Naive thymus-derived CD8-positive, alpha-beta T cell (primary cell): ENCODE measurements at regions not wholly inside any gene's neighbourhood (a gene's known extent, or its start where the extent isn't known, plus 50 kb on each side); places are given as distances from the start of the nearest gene placed in this dataset.

Source experiments
- ATAC-seq, 2 donors: fragments of 150-1000 bp; cut with Tn5 transposase in 1 of 2; sonication (Bioruptor Pico), chemical (Tn5 transposase) in 1 of 2; 1 replicate in 1 of 2; 2 replicates in 1 of 2; pipeline ENCODE4 v1.10.0; 2021; ENCODE audit warnings: mild to moderate bottlenecking in 2 of 2, moderate library complexity in 2 of 2
- POLR2A ChIA-PET: fragments of 350-600 bp; sonication (Branson Sonifier 250); formaldehyde crosslinking; loops from one replicate; lab custom pipeline; 2021; ENCODE audit warnings: antibody characterized with exemption; lab: Charles Lee
- DNase-seq, 10 donors: peaks; one replicate each; pipeline versions ENCODE4 v3.0.0 to v3.0.0-alpha.2; 2020 to 2022
- H3K27ac Mint-ChIP-seq, 10 donors: one replicate each; pipeline ENCODE4 v1.8.0; 2020 to 2022; ENCODE audit warnings: mild to moderate bottlenecking in 10 of 10, mixed read lengths in 10 of 10, moderate library complexity in 4 of 10, inconsistent platforms in 1 of 10
- H3K27me3 Mint-ChIP-seq, 5 donors: one replicate each; pipeline ENCODE4 v1.8.0; 2021 to 2022; ENCODE audit warnings: mixed read lengths in 5 of 5
- H3K36me3 Mint-ChIP-seq, 3 donors: one replicate each; pipeline ENCODE4 v1.8.0; 2020 to 2022; ENCODE audit warnings: mixed read lengths in 3 of 3, mild to moderate bottlenecking in 2 of 3, inconsistent platforms in 1 of 3
- H3K4me1 Mint-ChIP-seq, 4 donors: one replicate each; pipeline ENCODE4 v1.8.0; 2021 to 2022; ENCODE audit warnings: mixed read lengths in 4 of 4
- H3K4me3 Mint-ChIP-seq, 10 donors: one replicate each; pipeline ENCODE4 v1.8.0; 2020 to 2022; ENCODE audit warnings: mild to moderate bottlenecking in 10 of 10, mixed read lengths in 10 of 10, moderate library complexity in 6 of 10, inconsistent platforms in 1 of 10
- H3K9me3 Mint-ChIP-seq, 9 donors: one replicate each; pipeline ENCODE4 v1.8.0; 2020 to 2022; ENCODE audit warnings: mixed read lengths in 9 of 9, mild to moderate bottlenecking in 3 of 9, inconsistent platforms in 1 of 9, moderate library complexity in 1 of 9

DNA sequence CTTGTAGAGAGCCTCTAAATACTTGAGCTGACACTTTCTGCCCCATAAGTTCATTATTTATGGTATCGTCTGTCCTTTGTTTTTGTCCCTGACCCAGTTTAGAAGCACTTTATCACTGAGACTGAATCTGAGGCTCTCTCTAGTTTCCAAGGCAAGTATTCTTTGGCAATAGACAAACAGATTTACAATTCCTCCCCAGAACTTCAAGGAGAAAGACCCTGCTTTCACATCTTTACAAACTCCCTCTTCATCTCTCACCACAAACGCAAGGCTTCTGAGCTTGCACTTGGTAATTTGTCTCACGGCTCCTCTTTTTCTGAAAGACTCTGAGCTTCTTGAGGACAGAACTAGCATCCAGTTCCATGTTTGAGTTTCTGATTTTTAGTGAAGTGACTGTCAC is 49.8 kb upstream of the PARP11 start:
- Mint-ChIP-seq H3K36me3 (no peaks in the 10 kb centered on the region), H3K4me3 (no peak overlapping the region), H3K27ac (peak overlapping the region in 2 of 10 donors; percentile 13 to 29), H3K27me3 (no peaks in the 10 kb centered on the region), H3K9me3 (peaks cover 0 to 13% (median 0%) of the 10 kb centered on the region in 9 donors), H3K4me1 (peaks cover 20 to 38% (median 30%) of the 10 kb centered on the region in 4 donors)
- DNase-seq = no peak
- POLR2A ChIA-PET = interaction anchor here (1.3 kb wide), 1 partner anchor 39 kb away, joined by 6 read pairs; no protein-coding TSS in a partner anchor
- no peak for ATAC-seq
